SU-DHL-6 (cell line): ENCODE measurements at regions not wholly inside any gene's neighbourhood (a gene's known extent, or its start where the extent isn't known, plus 50 kb on each side); places are given as distances from the start of the nearest gene placed in this dataset.

Experiments
- H2AFZ ChIP-seq: fragments of 200-600 bp; sonication (generic); 2 replicates; pipeline ENCODE4 v1.6.1; 2014; ENCODE audit warnings: low read depth, mild to moderate bottlenecking, moderate library complexity, mixed read lengths, antibody characterized with exemption, low read length; ENCODE audit not compliant: severe bottlenecking
- H3F3A ChIP-seq: fragments of 200-600 bp; shearing (Covaris generic); 2 replicates; pipeline ENCODE4 v1.6.0; 2016; ENCODE audit warnings: antibody characterized with exemption, mild to moderate bottlenecking; ENCODE audit not compliant: insufficient read depth
- H3K27ac ChIP-seq: fragments of 200-600 bp; sonication (generic); 2 replicates; pipeline ENCODE4 v1.5.1; 2016; ENCODE audit warnings: low read depth, mild to moderate bottlenecking, low read length, moderate library complexity, mixed read lengths
- H3K27me3 ChIP-seq: fragments of 200-600 bp; sonication (generic), shearing (Covaris generic); 2 replicates; pipeline ENCODE4 v1.6.0; 2014; ENCODE audit warnings: mild to moderate bottlenecking, low read length
- H3K36me3 ChIP-seq: fragments of 200-600 bp; sonication (generic); 2 replicates; pipeline ENCODE4 v1.6.1; 2014; ENCODE audit warnings: mild to moderate bottlenecking, low read length, mixed read lengths
- H3K4me2 ChIP-seq: fragments of 300-600, 200-600 bp; shearing (Covaris generic), sonication (generic); 2 replicates; pipeline ENCODE4 v1.6.0; 2014; ENCODE audit warnings: low read length, low read depth, mild to moderate bottlenecking; ENCODE audit not compliant: poor library complexity, severe bottlenecking
- H3K4me3 ChIP-seq: fragments of 200-600 bp; sonication (generic); 2 replicates; pipeline ENCODE4 v1.5.1; 2014; ENCODE audit warnings: antibody characterized with exemption, low read length, mild to moderate bottlenecking, mixed read lengths; ENCODE audit not compliant: insufficient read depth, poor library complexity, severe bottlenecking
- H3K79me2 ChIP-seq: fragments of 200-600 bp; sonication (generic); 2 replicates; pipeline ENCODE4 v1.6.1; 2014; ENCODE audit warnings: mild to moderate bottlenecking, low read length, moderate library complexity; ENCODE audit not compliant: insufficient read depth
- H3K9ac ChIP-seq: fragments of 200-600 bp; sonication (generic); 2 replicates; pipeline ENCODE4 v1.7.0; 2014; ENCODE audit warnings: mild to moderate bottlenecking, low read length
- H3K9me2 ChIP-seq: fragments of 200-600 bp; sonication (generic); replicated peaks from 2 replicates; pipeline ENCODE4 v1.6.1; 2014; ENCODE audit warnings: low read length; ENCODE audit not compliant: insufficient read depth
- H3K9me3 ChIP-seq: fragments of 200-600 bp; sonication (generic); 2 replicates; pipeline ENCODE4 v1.6.1; 2014; ENCODE audit warnings: low read length, mixed read lengths; ENCODE audit not compliant: insufficient read depth
- H4K20me1 ChIP-seq: fragments of 200-600 bp; sonication (generic); 2 replicates; pipeline ENCODE4 v1.6.1; 2014; ENCODE audit warnings: low read depth, mild to moderate bottlenecking, antibody characterized with exemption, low read length, moderate library complexity, mixed read lengths
- CTCF ChIP-seq: fragments of 200-600 bp; sonication (generic); IDR thresholded peaks from one replicate; pipeline ENCODE4 v1.5.1; 2017; ENCODE audit warnings: antibody characterized with exemption, mild to moderate bottlenecking, low read length, moderate library complexity; ENCODE audit not compliant: insufficient read depth, poor library complexity, severe bottlenecking
- EZH2phosphoT487 ChIP-seq: fragments of 200-600 bp; sonication (generic), shearing (Covaris generic); conservative IDR thresholded peaks from 2 replicates; pipeline ENCODE4 v1.6.1; 2018; ENCODE audit warnings: mild to moderate bottlenecking, antibody characterized with exemption, low read length, moderate library complexity, mixed read lengths

GRCh38 chr5:5589857-5590256 lies 167.4 kb downstream of the ICE1 start:
- Histone ChIP-seq H3K9ac (no peak overlapping the region), H3K9me3 (no peaks in the 10 kb centered on the region), H3K9me2 (no peaks in the 10 kb centered on the region), H3K27me3 (no peaks in the 10 kb centered on the region), H3K36me3 (no peaks in the 10 kb centered on the region), H3K4me2 (no peak overlapping the region), H2AFZ (no peak overlapping the region), H4K20me1 (no peaks in the 10 kb centered on the region), H3K27ac (no peak overlapping the region), H3K4me3 (no peak overlapping the region), H3K79me2 (no peaks in the 10 kb centered on the region), H3F3A (no peaks in the 10 kb centered on the region)
- TF ChIP-seq CTCF (no peak), EZH2phosphoT487 (no peak)

DNA sequence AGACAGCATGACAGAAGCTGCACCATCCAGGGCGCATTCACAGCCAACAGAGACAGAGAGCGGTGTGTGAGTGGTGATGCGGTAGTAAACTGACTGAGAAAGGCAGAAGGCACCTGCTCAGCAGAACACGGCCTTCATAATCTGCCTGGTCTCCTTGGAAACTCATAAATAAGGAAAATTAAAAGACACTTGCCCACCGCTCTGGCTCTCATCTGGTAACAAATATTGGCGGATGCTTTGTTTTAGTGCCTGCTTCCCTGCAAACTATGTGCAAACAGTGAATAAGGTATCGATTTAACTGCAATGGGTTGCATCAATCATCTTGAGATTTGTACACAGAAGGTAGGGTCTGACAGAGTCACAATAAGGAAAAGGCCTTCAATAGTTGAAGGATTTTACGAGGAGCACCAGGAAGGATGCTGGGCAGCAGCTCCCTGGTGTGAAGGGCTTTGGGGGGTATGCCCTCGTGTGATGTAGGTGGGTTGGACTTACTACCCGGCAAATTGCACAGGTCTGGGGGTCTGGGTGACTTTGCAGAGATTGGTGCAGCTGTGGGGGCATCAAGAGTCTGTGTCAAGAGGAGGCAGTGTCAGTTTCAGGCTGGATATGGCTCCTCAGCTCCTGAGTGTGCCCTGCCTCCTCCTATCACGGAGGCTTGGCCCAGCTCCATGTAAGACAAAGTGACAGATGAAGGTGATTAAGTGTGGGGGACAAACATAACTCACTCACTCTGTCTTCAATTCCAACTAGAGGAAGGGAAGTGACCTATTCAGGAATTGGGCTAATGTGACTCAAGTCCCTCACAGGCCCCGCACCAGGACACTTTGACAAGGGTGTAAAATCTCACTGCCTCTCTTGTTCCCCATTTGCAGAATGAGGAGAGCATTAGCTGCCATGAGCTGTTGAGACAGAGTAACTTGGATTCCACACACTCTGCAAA lies 166.7 kb downstream of the ICE1 start:
- H4K20me1 ChIP-seq: no peaks in the 10 kb centered on the region
- no peaks in the 10 kb centered on the region for H3K27me3 ChIP-seq
- H3K36me3 ChIP-seq: no peaks in the 10 kb centered on the region
- no peak overlapping the region for H3K4me2 ChIP-seq
- H3K4me3 ChIP-seq: no peak overlapping the region
- H3K79me2 ChIP-seq: no peaks in the 10 kb centered on the region
- no peak overlapping the region for H3K27ac ChIP-seq
- H3K9me3 ChIP-seq: no peaks in the 10 kb centered on the region
- H3F3A ChIP-seq: no peaks in the 10 kb centered on the region
- no peaks in the 10 kb centered on the region for H3K9me2 ChIP-seq
- TF ChIP-seq CTCF (no peak), EZH2phosphoT487 (no peak)
- H2AFZ ChIP-seq: no peak overlapping the region
- no peak overlapping the region for H3K9ac ChIP-seq

DNA sequence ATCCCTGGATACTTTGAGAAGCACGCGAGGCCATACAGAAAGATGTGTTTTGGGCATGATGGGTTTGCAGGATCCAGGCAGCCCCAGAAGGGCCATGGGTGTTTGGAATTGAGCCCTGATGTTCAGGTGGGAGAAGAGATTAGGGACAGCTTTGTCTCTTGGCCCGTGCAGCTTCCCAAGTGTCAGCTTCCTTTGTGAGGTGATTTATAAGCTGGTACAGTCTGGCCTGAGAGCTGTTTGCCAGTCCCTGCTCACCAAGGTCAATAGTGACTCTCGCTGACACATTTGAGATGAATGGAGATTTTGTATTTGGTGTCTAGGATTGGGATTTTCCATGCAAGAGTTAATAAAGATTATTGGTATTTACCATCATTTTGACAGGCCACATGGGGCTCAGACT lies 165.9 kb downstream of the ICE1 start:
- Histone ChIP-seq H3K4me3 (no peak overlapping the region), H3F3A (no peaks in the 10 kb centered on the region), H3K79me2 (no peaks in the 10 kb centered on the region), H3K27me3 (no peaks in the 10 kb centered on the region), H3K9ac (no peak overlapping the region), H3K36me3 (no peaks in the 10 kb centered on the region), H4K20me1 (no peaks in the 10 kb centered on the region), H3K4me2 (no peak overlapping the region), H3K9me2 (no peaks in the 10 kb centered on the region), H3K9me3 (no peaks in the 10 kb centered on the region), H2AFZ (no peak overlapping the region), H3K27ac (no peak overlapping the region)
- TF ChIP-seq EZH2phosphoT487: no peak
- TF ChIP-seq CTCF: no peak
